Right lobe of liver (tissue), 6 donors: ENCODE measurements at regions not wholly inside any gene's neighbourhood (a gene's known extent, or its start where the extent isn't known, plus 50 kb on each side); places are given as distances from the start of the nearest gene placed in this dataset.
"Not testable (repeated sequence)": the region's sequence is repeated elsewhere in the genome, so short reads cannot be mapped to it uniquely, and the experiment has no call there.

Source experiments
- ATAC-seq, 4 donors: fragments of 200-7000 bp; cut with Tn5 transposase; one replicate each; pipeline ENCODE4 v1.9.1; 2020; ENCODE audit warnings: mild to moderate bottlenecking in 4 of 4, moderate library complexity in 4 of 4
- DNase-seq, 3 donors: peaks; one replicate each; pipeline ENCODE4 v3.0.0-alpha.2; 2020
- H3K27ac ChIP-seq, 3 donors: fragments of 200-600 bp; one replicate each; pipeline ENCODE4 v1.8.0; 2022
- H3K27me3 ChIP-seq, 2 donors: fragments of 200-600 bp; one replicate each; pipeline ENCODE4 v1.8.0; 2022
- H3K36me3 ChIP-seq, 4 donors: fragments of 200-600 bp; sonication (generic) in 1 of 4; one replicate each; pipeline versions ENCODE4 v1.5.1 to v1.8.0; 2017 to 2022; ENCODE audit warnings: control low read depth in 1 of 4
- H3K4me1 ChIP-seq, 4 donors: fragments of 200-600 bp; sonication (generic) in 1 of 4; one replicate each; pipeline versions ENCODE4 v1.5.1 to v1.8.0; 2017 to 2022; ENCODE audit warnings: control low read depth in 1 of 4
- H3K4me3 ChIP-seq, 3 donors: fragments of 200-600 bp; one replicate each; pipeline ENCODE4 v1.8.0; 2022
- H3K9me3 ChIP-seq, 4 donors: fragments of 200-600 bp; sonication (generic) in 1 of 4; one replicate each; pipeline versions ENCODE4 v1.5.1 to v1.8.0; 2017 to 2022; ENCODE audit warnings: control low read depth in 1 of 4
- CTCF ChIP-seq, 4 donors: fragments of 200-600 bp in 3 of 4; fragments of 450-650 bp in 1 of 4; IDR thresholded peaks; one replicate each; pipeline versions ENCODE4 v1.5.1 to v1.8.0; 2016 to 2022; ENCODE audit warnings: antibody characterized with exemption in 4 of 4, mild to moderate bottlenecking in 2 of 4
- POLR2A ChIP-seq: fragments of 450-650 bp; IDR thresholded peaks from one replicate; pipeline ENCODE4 v1.6.1; 2017; ENCODE audit warnings: antibody characterized with exemption, mild to moderate bottlenecking
- WGBS: methylation state at CpG from one replicate; pipeline ENCODE4 v1.1.6; 2018; ENCODE audit warnings: low coverage, low lambda C conversion rate; ENCODE audit not compliant: insufficient coverage; ENCODE audit errors: missing lambda C conversion rate; 5-methylcytosine and 5-hydroxymethylcytosine counted together
- intact Hi-C, 2 donors: fragments of 100-400 bp; cut with DNase I; formaldehyde crosslinking; loops; one replicate each; pipeline versions ENCODE4 v1.11.2 to v1.14.1; 2022
- donor health status: DM: no; HTN: yes; CAD: no.
- donor health status: DM: no; HTN: no; CAD: no.
- donor health status: DM: no; HTN: no; CAD: no.
- donor health status: DM: no; HTN: yes; CAD: no.
- donor health status: DM: no; HTN: yes; CAD: no.

DNA sequence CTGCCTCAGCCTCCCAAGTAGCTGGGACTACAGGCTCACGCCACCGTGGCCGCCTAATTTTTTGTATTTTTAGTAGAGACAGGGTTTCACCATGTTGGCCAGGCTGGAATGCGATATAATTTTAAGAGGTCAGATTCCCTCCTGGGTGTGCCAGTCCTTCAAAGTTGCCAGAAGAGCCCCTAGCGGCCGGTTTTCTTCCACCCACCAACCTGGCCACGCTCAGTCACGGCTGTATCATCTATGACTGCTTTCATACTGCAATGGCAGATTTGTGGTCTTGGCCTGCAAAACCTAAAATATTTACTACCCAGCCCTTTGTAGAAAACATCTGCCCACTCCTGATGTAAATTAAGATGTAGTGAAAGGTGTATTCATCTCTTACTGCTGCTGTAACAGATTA, 117.5 kb upstream of the BASP1 start:
- no peaks in the 10 kb centered on the region for H3K27me3 ChIP-seq
- ATAC-seq (no peak), DNase-seq (no peak)
- TF ChIP-seq CTCF (IDR thresholded peaks at IDR 0.05) (no peak), POLR2A (no peak)
- WGBS: 73% methylated on average over 8 of the region's 8 CpGs
- no peaks in the 10 kb centered on the region for H3K36me3 ChIP-seq
- intact Hi-C loops: no loop called here
- H3K4me3 ChIP-seq: no peak overlapping the region
- H3K4me1 ChIP-seq: no peaks in the 10 kb centered on the region
- no peak overlapping the region for H3K27ac ChIP-seq
- no peaks in the 10 kb centered on the region for H3K9me3 ChIP-seq

GRCh38 chr5:17103461-17103860, 114.0 kb upstream of the BASP1 start:
- intact Hi-C loops: no loop called here
- Histone ChIP-seq H3K9me3 (no peaks in the 10 kb centered on the region), H3K27me3 (no peaks in the 10 kb centered on the region), H3K27ac (no peak overlapping the region), H3K36me3 (no peaks in the 10 kb centered on the region), H3K4me1 (no peaks in the 10 kb centered on the region), H3K4me3 (no peak overlapping the region)
- DNase-seq (no peak), ATAC-seq (peak in 1 of 4 donors; percentile 40)
- 27% methylated on average over 3 of the region's 3 CpGs for WGBS
- TF ChIP-seq CTCF (IDR thresholded peaks at IDR 0.05) (no peak), POLR2A (no peak)

- no peaks in the 10 kb centered on the region for H3K4me1 ChIP-seq
- 46% methylated on average over 3 of the region's 5 CpGs for WGBS
- TF ChIP-seq POLR2A: no peak
- no peak for TF ChIP-seq CTCF (IDR thresholded peaks at IDR 0.05)
- ATAC-seq (no peak), DNase-seq (no peak)
- intact Hi-C loops: no loop called here
- no peaks in the 10 kb centered on the region for H3K9me3 ChIP-seq
- no peaks in the 10 kb centered on the region for H3K36me3 ChIP-seq
- no peak overlapping the region for H3K27ac ChIP-seq
- H3K4me3 ChIP-seq: no peak overlapping the region
- no peaks in the 10 kb centered on the region for H3K27me3 ChIP-seq
These were observed 111.5 kb upstream of the BASP1 start for GRCh38 chr5:17105744-17106418.

GRCh38 chr5:17106521-17106920, 110.9 kb upstream of the BASP1 start:
- DNase-seq (no peak), ATAC-seq (no peak)
- Histone ChIP-seq H3K27me3 (no peaks in the 10 kb centered on the region), H3K36me3 (no peaks in the 10 kb centered on the region), H3K4me1 (no peaks in the 10 kb centered on the region), H3K4me3 (no peak overlapping the region), H3K27ac (no peak overlapping the region), H3K9me3 (no peaks in the 10 kb centered on the region)
- intact Hi-C loops: no loop called here
- WGBS: 68% methylated on average over 4 of the region's 4 CpGs
- TF ChIP-seq CTCF (IDR thresholded peaks at IDR 0.05): no peak
- TF ChIP-seq POLR2A: no peak

DNA sequence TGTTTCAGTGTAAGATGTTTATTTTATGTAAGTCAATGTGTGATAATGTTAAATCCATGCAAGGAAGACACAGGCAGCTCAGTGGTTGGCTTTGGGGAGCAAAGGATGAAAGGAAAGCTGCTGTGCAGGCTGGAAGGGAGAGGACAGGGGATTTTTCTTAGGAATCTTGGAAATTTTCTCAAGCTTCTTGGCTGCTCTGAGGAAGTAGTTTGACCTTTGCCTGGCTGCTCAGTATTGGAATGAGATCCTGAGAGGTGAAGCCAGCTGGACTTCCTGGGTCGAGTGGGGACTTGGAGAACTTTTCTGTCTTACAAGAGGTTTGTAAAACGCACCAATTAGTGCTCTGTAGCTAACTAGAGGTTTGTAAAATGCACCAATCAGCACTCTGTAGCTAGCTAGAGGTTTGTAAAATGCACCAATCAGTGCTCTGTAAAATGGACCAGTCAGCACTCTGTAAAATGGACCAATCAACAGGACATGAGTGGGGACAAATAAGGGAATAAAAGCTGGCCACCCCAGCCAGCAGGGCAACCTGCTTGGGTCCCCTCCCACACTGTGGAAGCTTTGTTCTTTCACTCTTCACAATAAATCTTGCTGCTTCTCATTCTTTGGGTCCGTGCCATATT, 105.2 kb upstream of the BASP1 start:
- WGBS: 43% methylated on average over 2 of the region's 3 CpGs
- H3K4me3 ChIP-seq, DNase-seq, intact Hi-C loops, H3K4me1 ChIP-seq, H3K27ac ChIP-seq, H3K9me3 ChIP-seq, H3K27me3 ChIP-seq, H3K36me3 ChIP-seq: not testable (repeated sequence)
- peak in 1 of 4 donors; percentile 22 for ATAC-seq
